ENCODE measurements at regions not wholly inside any gene's neighbourhood (a gene's known extent, or its start where the extent isn't known, plus 50 kb on each side); places are given as distances from the start of the nearest gene placed in this dataset.

DNA sequence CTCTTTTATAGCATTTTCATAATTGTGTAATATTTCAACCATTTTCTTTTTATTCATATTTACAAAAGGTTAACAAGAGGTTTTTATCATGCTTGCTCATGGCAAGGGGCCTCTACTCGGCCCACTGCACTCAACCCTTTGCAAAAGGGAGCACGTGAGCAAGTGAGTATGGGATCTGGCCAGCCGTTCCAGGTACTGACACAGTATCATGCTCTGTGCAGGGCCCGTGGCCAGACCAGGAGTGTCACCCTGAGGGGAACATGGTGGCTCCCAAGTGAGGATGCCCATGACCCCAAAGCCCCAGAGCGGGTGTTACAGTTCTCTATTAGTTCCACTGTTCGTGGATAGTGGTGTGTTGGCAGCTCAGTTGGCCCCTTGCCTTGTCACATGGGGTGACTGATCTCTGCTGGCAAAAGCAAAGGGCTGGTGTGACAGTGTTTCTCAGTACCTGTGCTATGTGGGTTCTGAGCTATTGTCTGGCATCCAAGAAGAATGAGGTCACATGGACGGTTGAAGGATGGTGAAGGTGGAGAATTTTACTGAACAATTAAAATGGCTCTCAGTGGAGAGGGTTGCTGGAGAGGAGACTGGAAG is 777.2 kb upstream of the ADAMTS5 start:
- TF ChIP-seq POLR2A (IDR thresholded peaks at IDR 0.05; ENCODE audit: low read length) (no peak), GATA1 (IDR thresholded peaks at IDR 0.05; ENCODE audit: low read depth, low read length) (no peak)
